Activated CD4-positive, alpha-beta T cell treated with anti-CD3 and anti-CD28 coated beads, Interleukin-10, Interleukin-2, amounts not matched to agents 100 ng/mL and 50 ng/mL, durations not matched to agents 16 hours and 8 hours (primary cell): ENCODE measurements at regions not wholly inside any gene's neighbourhood (a gene's known extent, or its start where the extent isn't known, plus 50 kb on each side); places are given as distances from the start of the nearest gene placed in this dataset.
A peak's percentile ranks its signal among the peaks of the same experiment; 100 is the strongest.

Experiments used
- DNase-seq: peaks from one replicate; pipeline ENCODE4 v3.0.0-alpha.2; 2020

GRCh38 chr15:58329781-58330671 is 101.8 kb upstream of the LIPC start:
- no peak for DNase-seq

GRCh38 chr15:58330741-58331559 is 100.8 kb upstream of the LIPC start:
- DNase-seq, result no peak

- DNase-seq, result no peak
Measured at GRCh38 chr15:58331560-58331912, 100.3 kb upstream of the LIPC start.

GRCh38 chr15:58331913-58332675 is 99.7 kb upstream of the LIPC start:
- DNase-seq, result peak; percentile 93

- peak; percentile 62 for DNase-seq
Measured at GRCh38 chr15:58332676-58333400, 99.0 kb upstream of the LIPC start.

GRCh38 chr15:58334803-58335202 is 97.0 kb upstream of the LIPC start:
- DNase-seq, result no peak

GRCh38 chr15:58336161-58336560 is 95.6 kb upstream of the LIPC start:
- DNase-seq, result no peak

- peak; percentile 10 for DNase-seq
Measured at GRCh38 chr15:58340176-58340575, 91.6 kb upstream of the LIPC start.

- no peak for DNase-seq
Measured at GRCh38 chr15:58342508-58342907, 89.3 kb upstream of the LIPC start.

GRCh38 chr15:58344213-58345070 is 87.3 kb upstream of the LIPC start:
- DNase-seq, result no peak

GRCh38 chr15:58346361-58346760 is 85.4 kb upstream of the LIPC start:
- no peak for DNase-seq

GRCh38 chr15:58348095-58348812 is 83.5 kb upstream of the LIPC start:
- peak; percentile 46 for DNase-seq

- no peak for DNase-seq
Measured at GRCh38 chr15:58352026-58352929, 79.5 kb upstream of the LIPC start.

GRCh38 chr15:58355382-58355971 is 76.3 kb upstream of the LIPC start:
- DNase-seq, result no peak

- no peak for DNase-seq
Measured at GRCh38 chr15:58355973-58356372, 75.8 kb upstream of the LIPC start.

GRCh38 chr15:58357529-58358476 is 74.0 kb upstream of the LIPC start:
- peak; percentile 17 for DNase-seq

GRCh38 chr15:58360421-58361090 is 71.2 kb upstream of the LIPC start:
- DNase-seq, result no peak
